Activated T-helper 1 cell treated with anti-CD3 and anti-CD28 coated beads, Interleukin-2, amount 50 U/mL, for 16 hours (primary cell): ENCODE measurements at regions not wholly inside any gene's neighbourhood (a gene's known extent, or its start where the extent isn't known, plus 50 kb on each side); places are given as distances from the start of the nearest gene placed in this dataset.

Experiments used
- DNase-seq, 2 donors: peaks; one replicate each; pipeline ENCODE4 v3.0.0-alpha.2; 2020; ENCODE audit warnings: low read depth in 1 of 2, low spot score in 1 of 2

GRCh38 chr14:98701377-98701776 is 570.6 kb downstream of the BCL11B start:
- DNase-seq, result no peak

GRCh38 chr14:98704441-98704840 is 567.6 kb downstream of the BCL11B start:
- DNase-seq, result peak in 1 of 2 donors; percentile 6

GRCh38 chr14:98705871-98706300 is 566.1 kb downstream of the BCL11B start:
- no peak for DNase-seq

- no peak for DNase-seq
Measured at GRCh38 chr14:98707522-98707921, 564.5 kb downstream of the BCL11B start.

- no peak for DNase-seq
Measured at GRCh38 chr14:98708555-98708954, 563.4 kb downstream of the BCL11B start.

GRCh38 chr14:98711453-98711852 is 560.5 kb downstream of the BCL11B start:
- DNase-seq, result no peak

- DNase-seq, result no peak
Measured at GRCh38 chr14:98714626-98715425, 557.2 kb downstream of the BCL11B start.

GRCh38 chr14:98716133-98716532 is 555.9 kb downstream of the BCL11B start:
- no peak for DNase-seq

GRCh38 chr14:98721061-98721460 is 550.9 kb downstream of the BCL11B start:
- DNase-seq, result no peak

GRCh38 chr14:98724734-98725133 is 547.3 kb downstream of the BCL11B start:
- no peak for DNase-seq

- DNase-seq, result no peak
Measured at GRCh38 chr14:98725191-98725590, 546.8 kb downstream of the BCL11B start.

GRCh38 chr14:98725676-98726075 is 546.3 kb downstream of the BCL11B start:
- DNase-seq, result no peak

- no peak for DNase-seq
Measured at GRCh38 chr14:98726585-98727405, 545.2 kb downstream of the BCL11B start.

- DNase-seq, result no peak
Measured at GRCh38 chr14:98728024-98728423, 544.0 kb downstream of the BCL11B start.

GRCh38 chr14:98728836-98729235 is 543.2 kb downstream of the BCL11B start:
- DNase-seq, result no peak

GRCh38 chr14:98731286-98731685 is 540.7 kb downstream of the BCL11B start:
- no peak for DNase-seq

GRCh38 chr14:98731701-98732100 is 540.3 kb downstream of the BCL11B start:
- DNase-seq, result no peak

- DNase-seq, result no peak
Measured at GRCh38 chr14:98733536-98733935, 538.5 kb downstream of the BCL11B start.

- no peak for DNase-seq
Measured at GRCh38 chr14:98736701-98737338, 535.2 kb downstream of the BCL11B start.

GRCh38 chr14:98741523-98741922 is 530.5 kb downstream of the BCL11B start:
- DNase-seq, result no peak

GRCh38 chr14:98742001-98742400 is 530.0 kb downstream of the BCL11B start:
- no peak for DNase-seq

GRCh38 chr14:98743536-98743935 is 528.5 kb downstream of the BCL11B start:
- DNase-seq, result no peak
